Embryonic facial prominence (tissue), 1 donor: ENCODE measurements at regions not wholly inside any gene's neighbourhood (a gene's known extent, or its start where the extent isn't known, plus 50 kb on each side); places are given as distances from the start of the nearest gene placed in this dataset.

Source experiments
- DNase-seq: peaks from one replicate; pipeline ENCODE4 v3.0.0-alpha.2; 2016; ENCODE audit errors: extremely low spot score

DNA sequence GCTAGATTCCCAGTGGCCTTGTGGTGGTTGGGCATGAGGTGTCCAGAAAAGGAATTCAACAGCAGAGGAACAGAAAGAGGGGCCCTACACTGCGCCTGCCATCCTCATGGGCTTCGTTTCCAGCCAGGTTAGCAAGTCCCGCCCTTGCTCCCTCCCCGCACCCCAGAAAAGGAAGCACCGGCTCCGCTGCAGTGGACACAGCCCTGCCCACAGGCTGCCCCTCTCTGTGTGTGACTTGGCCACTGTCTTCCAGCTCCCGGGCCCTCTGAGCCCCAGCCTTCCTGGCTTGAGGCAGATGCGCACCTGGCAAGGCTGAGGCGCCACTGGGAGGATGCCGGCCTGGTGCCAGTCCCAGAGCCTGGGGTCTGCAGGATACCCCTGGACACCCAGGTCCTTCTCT, 305.0 kb upstream of the IRX4 start:
- DNase-seq: no peak

- DNase-seq: no peak
Observed at GRCh38 chr5:2187156-2187555, 304.4 kb upstream of the IRX4 start.

DNA sequence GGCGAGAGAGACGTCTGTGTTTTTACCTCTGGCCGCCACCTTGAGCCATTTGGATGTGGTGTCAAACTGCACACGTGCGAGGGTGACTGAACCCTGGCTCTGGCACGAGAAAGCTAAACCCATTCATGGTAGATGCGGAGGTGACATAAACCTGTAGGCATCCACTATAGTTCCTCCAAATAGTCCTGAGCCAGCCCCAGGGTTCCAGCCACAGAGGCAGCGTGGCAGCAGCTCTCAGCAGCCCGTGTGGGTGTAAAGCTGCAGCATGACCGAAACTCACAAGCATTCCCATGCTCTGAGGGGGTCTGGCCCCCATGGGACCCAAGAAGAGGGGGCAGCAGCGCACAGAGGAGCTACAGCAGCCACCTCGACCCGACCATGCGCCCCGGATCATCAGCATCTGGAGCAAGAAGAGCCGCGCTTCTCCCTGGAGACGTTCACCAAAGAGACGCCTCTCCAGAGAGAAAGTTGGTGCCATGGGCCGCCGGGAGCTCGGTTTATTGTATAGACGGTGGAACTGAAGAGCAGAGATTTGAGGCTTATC, 303.8 kb upstream of the IRX4 start:
- no peak for DNase-seq

- DNase-seq: no peak
Observed at GRCh38 chr5:2185646-2186471, 303.1 kb upstream of the IRX4 start.

- no peak for DNase-seq
Observed at GRCh38 chr5:2184563-2185540, 302.1 kb upstream of the IRX4 start.

- no peak for DNase-seq
Observed at GRCh38 chr5:2184026-2184366, 301.3 kb upstream of the IRX4 start.

DNA sequence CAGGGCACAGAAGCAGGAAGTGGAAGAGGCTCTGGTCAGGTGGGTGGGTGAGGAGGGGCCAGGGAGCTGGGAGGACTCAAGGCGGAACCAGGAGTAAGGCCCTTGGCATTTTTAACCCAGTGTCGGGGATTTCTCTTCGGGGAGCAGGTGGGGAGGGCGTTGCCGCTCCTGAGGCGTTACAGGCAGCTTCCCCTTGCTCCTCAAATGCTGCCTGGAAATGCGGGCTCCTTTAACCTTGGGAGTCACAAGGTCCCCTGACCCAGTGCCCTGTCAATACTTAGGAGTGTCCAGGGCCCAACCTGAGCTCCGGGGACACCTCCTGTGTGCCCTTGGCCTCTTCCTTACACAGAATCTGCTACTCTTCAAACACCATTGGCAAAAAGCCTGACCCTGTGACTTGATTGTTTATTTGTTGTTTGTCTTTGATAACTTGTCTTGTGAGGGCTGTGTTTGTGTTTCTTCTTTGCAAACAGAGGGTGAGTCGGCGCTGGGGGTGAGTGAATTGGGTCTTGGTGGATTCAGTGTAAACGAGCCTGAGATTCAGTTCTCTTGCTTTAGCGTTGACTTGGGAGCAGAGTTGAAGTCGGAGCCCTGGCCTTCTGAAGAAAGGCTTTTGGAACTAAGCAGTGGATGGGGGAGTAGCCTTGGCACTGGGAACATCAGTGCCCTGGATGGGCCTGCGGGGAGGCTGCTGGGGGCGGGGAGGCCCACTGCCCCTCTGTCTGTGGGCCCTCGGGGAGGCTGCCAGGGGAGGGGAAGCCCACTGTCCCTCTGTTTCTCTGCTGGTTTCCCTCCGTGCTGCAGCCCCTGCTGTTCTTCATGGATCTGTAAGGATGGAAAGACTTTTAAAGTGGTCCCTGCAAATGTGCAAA, 300.7 kb upstream of the IRX4 start:
- no peak for DNase-seq

DNA sequence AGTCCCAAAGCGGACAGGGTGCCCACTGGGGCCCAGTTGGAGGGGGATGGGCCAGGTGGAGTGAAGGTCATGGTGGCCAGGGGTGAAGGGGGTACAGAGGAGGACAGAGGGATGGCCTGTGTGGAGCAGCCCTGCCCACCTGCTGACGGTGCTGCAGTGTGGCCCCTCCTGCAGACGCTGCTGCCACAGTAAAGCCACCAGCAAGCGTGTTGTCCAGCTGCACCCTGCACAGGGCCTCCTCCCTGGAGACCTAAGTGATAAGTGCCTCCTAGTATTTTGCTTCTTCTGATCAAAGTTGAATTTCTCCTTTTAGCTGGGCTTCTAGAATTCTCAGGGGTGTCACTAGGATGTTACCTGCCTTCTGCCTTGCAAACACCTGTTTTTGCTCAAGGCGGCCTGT, 299.3 kb upstream of the IRX4 start:
- DNase-seq: no peak

DNA sequence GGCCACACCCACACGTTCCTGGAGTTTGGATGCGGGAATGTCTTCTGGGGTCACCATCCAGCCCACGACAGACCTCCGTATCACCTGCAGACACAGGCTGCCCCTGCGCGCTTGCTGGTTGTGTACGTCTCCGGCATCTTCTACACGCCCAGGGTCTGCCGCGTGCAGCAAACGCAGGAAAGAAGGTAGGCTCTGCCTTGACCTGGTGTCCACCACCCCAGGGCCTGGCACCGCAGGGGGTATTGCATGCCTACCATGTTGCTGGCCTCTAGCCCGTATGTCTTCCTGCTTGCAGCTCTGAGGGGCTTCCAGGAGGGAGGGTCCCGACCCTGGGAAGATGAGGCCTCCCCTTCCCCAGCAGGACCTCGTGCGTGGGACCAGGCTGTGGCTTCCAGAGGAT, 298.8 kb upstream of the IRX4 start:
- DNase-seq: no peak

DNA sequence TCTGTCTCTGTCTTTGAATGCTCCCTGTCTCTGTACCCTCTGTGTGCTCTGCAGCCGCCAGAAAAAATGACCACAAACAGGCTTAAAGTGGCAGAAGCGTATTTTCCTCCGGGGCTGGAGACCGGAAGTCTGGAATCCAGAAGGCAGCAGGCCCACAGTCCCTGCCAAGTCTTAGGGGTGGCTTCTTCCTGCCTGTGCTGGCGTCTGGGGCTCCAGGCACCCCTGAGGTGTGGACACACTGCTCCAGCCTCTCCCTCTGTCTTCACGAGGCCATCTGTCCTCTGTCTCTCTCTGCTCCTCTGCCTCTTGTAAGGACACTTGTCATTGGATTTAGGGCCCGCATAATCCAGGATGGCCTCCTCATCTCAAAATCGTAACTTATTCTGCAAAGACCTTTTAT, 298.4 kb upstream of the IRX4 start:
- no peak for DNase-seq

GRCh38 chr5:2180456-2180855, 297.7 kb upstream of the IRX4 start:
- DNase-seq: no peak

- no peak for DNase-seq
Observed at GRCh38 chr5:2179861-2180260, 297.1 kb upstream of the IRX4 start.

- DNase-seq: no peak
Observed at GRCh38 chr5:2178528-2178927, 295.8 kb upstream of the IRX4 start.

DNA sequence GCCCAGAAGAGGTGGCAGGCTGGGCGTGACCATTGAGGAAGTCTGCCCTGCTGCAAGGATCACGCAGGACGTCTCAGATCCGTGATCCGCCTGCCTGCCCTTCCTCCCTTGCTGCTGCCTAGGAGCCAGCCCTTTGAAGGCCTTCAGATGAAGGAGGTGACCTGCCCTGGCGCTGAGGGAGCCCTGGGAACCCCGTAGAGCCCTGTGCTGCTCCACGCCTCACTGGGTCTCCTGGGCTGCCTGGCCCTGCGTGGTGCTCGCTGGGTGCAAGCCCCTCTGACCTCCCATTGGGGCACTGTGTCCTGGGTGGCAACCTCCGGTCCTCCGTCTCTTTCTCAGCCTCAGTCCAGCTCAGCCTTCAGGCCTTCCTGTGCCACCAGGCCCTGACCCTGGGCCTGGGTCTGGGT, 295.3 kb upstream of the IRX4 start:
- no peak for DNase-seq

DNA sequence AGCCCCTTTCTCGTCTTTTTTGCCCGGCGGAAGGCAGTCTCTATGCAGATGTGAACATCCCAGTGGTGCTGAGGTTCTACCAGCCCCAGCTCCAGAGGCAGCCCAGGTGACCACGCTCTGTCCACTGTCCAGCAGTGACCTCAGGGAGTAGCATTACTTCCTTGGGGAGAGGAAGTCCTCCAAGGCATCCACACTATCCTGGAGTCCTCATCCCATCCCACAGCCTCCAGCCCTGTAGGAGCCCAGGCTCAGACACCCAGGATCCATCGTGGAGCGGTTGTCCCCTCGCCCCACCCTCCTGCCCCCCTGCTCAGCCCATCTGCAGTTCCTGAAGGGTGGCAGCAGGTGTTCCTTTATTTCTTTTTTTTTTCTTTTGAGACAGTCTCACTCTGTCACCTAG, 294.5 kb upstream of the IRX4 start:
- DNase-seq: no peak

DNA sequence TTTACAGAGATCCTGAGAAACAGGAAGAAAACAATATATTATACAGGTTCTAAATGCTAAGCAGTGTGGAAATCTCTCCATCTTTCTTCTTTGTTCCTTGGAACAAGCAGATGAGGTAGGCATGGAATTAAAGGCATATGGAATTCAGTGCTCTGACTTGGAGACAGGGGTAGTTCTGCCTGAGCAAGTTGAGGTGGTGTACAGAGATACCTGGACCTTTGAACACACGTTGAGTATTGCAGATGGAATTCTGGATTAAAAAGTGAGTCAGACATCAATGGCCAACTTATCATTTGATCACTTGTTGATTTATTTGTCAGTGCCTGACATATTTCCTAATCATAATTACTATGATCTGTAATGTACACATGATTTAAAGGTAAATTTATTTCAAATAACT, 293.9 kb upstream of the IRX4 start:
- DNase-seq: no peak

- DNase-seq: no peak
Observed at GRCh38 chr5:2175842-2176404, 293.2 kb upstream of the IRX4 start.

DNA sequence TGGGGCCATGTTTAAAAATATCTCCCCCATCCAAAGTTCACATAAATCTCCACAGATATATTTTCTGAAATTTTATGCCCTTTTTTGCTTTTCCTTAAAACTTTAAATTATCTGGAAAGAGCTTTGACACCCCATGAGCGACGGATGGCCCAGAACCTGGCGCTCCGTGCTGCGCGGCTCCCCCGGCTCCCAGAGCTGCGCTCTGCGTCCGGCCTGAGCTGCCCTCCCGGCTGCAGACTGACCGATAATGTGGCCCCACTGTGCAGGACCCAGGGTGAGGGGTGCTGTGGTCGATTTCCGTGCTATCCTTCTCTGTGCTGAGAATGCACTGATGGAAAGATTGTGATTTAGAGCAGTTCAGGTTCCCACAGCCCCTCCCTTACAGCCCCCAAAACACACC, 292.3 kb upstream of the IRX4 start:
- no peak for DNase-seq

DNA sequence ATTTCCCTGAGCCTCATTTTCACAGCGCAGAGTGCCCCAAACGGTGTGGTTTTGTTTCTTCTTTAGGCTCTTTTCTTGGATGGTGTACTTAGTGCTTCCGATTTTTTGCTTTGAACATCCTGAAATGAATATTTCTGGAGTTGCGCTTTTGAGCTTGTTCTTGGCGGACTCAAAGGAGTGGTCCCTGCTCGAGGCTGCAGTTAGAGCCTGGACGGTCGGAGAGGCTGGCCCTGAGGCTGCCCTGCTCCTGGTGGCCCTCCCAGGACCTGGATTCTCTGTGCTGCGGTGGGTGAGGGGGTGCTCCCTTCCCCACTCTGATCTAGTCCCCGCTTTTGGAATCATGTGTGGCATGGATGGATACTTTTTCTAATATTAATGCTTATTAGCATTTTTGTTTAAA, 291.8 kb upstream of the IRX4 start:
- DNase-seq: no peak

GRCh38 chr5:2173151-2173834, 290.6 kb upstream of the IRX4 start:
- no peak for DNase-seq

- no peak for DNase-seq
Observed at GRCh38 chr5:2172471-2172870, 289.7 kb upstream of the IRX4 start.
